ENCODE measurements at regions not wholly inside any gene's neighbourhood (a gene's known extent, or its start where the extent isn't known, plus 50 kb on each side); places are given as distances from the start of the nearest gene placed in this dataset.

- H3K4me3 ChIP-seq (ENCODE audit: control insufficient read depth, low read depth, low read length), result no peak overlapping the region
- no peak for TF ChIP-seq CTCF (conservative IDR thresholded peaks at IDR 0.05; ENCODE audit: control insufficient read depth, insufficient read depth, low read depth, low read length)
- DNase-seq (ENCODE audit: low read depth), result no peak
Measured at GRCh38 chr22:34914846-34915245, 151.1 kb upstream of the ISX start.

- no peak for DNase-seq (ENCODE audit: low read depth)
- no peak for TF ChIP-seq CTCF (conservative IDR thresholded peaks at IDR 0.05; ENCODE audit: control insufficient read depth, insufficient read depth, low read depth, low read length)
- no peak overlapping the region for H3K4me3 ChIP-seq (ENCODE audit: control insufficient read depth, low read depth, low read length)
Measured at GRCh38 chr22:34917239-34917638, 148.7 kb upstream of the ISX start.

GRCh38 chr22:34931026-34931425 is 134.9 kb upstream of the ISX start:
- no peak for TF ChIP-seq CTCF (conservative IDR thresholded peaks at IDR 0.05; ENCODE audit: control insufficient read depth, insufficient read depth, low read depth, low read length)
- no peak overlapping the region for H3K4me3 ChIP-seq (ENCODE audit: control insufficient read depth, low read depth, low read length)
- no peak for DNase-seq (ENCODE audit: low read depth)

- DNase-seq (ENCODE audit: low read depth), result no peak
- H3K4me3 ChIP-seq (ENCODE audit: control insufficient read depth, low read depth, low read length), result no peak overlapping the region
- TF ChIP-seq CTCF (conservative IDR thresholded peaks at IDR 0.05; ENCODE audit: control insufficient read depth, insufficient read depth, low read depth, low read length), result no peak
Measured at GRCh38 chr22:34934261-34934660, 131.7 kb upstream of the ISX start.

- H3K4me3 ChIP-seq (ENCODE audit: control insufficient read depth, low read depth, low read length), result no peak overlapping the region
Measured at GRCh38 chr22:34943830-34944229, 122.1 kb upstream of the ISX start.

GRCh38 chr22:34946339-34946985 is 119.5 kb upstream of the ISX start:
- no peak overlapping the region for H3K4me3 ChIP-seq (ENCODE audit: control insufficient read depth, low read depth, low read length)
- no peak for DNase-seq (ENCODE audit: low read depth)
- TF ChIP-seq CTCF (conservative IDR thresholded peaks at IDR 0.05; ENCODE audit: control insufficient read depth, insufficient read depth, low read depth, low read length), result no peak

More at GRCh38 chr22:34943830-34944229, 122.1 kb upstream of the ISX start:
- DNase-seq (ENCODE audit: low read depth), result no peak
- TF ChIP-seq CTCF (conservative IDR thresholded peaks at IDR 0.05; ENCODE audit: control insufficient read depth, insufficient read depth, low read depth, low read length), result no peak

- no peak overlapping the region for H3K4me3 ChIP-seq (ENCODE audit: control insufficient read depth, low read depth, low read length)
Measured at GRCh38 chr22:34950489-34950888, 115.5 kb upstream of the ISX start.

More at GRCh38 chr22:34950489-34950888, 115.5 kb upstream of the ISX start:
- no peak for TF ChIP-seq CTCF (conservative IDR thresholded peaks at IDR 0.05; ENCODE audit: control insufficient read depth, insufficient read depth, low read depth, low read length)
- no peak for DNase-seq (ENCODE audit: low read depth)
